Liver (tissue), 8 donors: ENCODE measurements at regions not wholly inside any gene's neighbourhood (a gene's known extent, or its start where the extent isn't known, plus 50 kb on each side); places are given as distances from the start of the nearest gene placed in this dataset.

Source experiments
- DNase-seq: peaks from one replicate; pipeline ENCODE4 v3.0.0-alpha.2; 2017; ENCODE audit warnings: low spot score
- H3K27ac ChIP-seq, 2 donors: one replicate each; pipeline ENCODE4 v1.7.0; 2013; ENCODE audit warnings: inconsistent platforms in 2 of 2, low read length in 2 of 2, control low read depth in 1 of 2, low read depth in 1 of 2, mild to moderate bottlenecking in 1 of 2
- H3K27me3 ChIP-seq, 4 donors: one replicate each; pipeline versions ENCODE4 v1.6.1 to v1.7.0; 2013; ENCODE audit warnings: low read length in 3 of 4, inconsistent platforms in 1 of 4, mild to moderate bottlenecking in 1 of 4, moderate library complexity in 1 of 4; ENCODE audit not compliant: control insufficient read depth in 4 of 4, insufficient read depth in 4 of 4
- H3K36me3 ChIP-seq, 4 donors: one replicate each; pipeline versions ENCODE4 v1.6.1 to v1.7.0; 2013; ENCODE audit warnings: low read length in 3 of 4, mild to moderate bottlenecking in 3 of 4, low read depth in 1 of 4, moderate library complexity in 1 of 4; ENCODE audit not compliant: control insufficient read depth in 4 of 4, insufficient read depth in 3 of 4
- H3K4me1 ChIP-seq, 4 donors: one replicate each; pipeline versions ENCODE4 v1.6.1 to v1.7.0; 2013; ENCODE audit warnings: low read length in 3 of 4, mild to moderate bottlenecking in 3 of 4, moderate library complexity in 1 of 4; ENCODE audit not compliant: control insufficient read depth in 4 of 4, insufficient read depth in 4 of 4
- H3K4me3 ChIP-seq, 3 donors: one replicate each; pipeline versions ENCODE4 v1.6.1 to v1.7.0; 2013; ENCODE audit warnings: low read length in 3 of 3, control low read depth in 1 of 3, low read depth in 1 of 3, mild to moderate bottlenecking in 1 of 3
- H3K9ac ChIP-seq, 2 donors: one replicate each; pipeline ENCODE4 v1.7.0; 2013; ENCODE audit warnings: low read length in 2 of 2, mild to moderate bottlenecking in 2 of 2, moderate library complexity in 2 of 2, control low read depth in 1 of 2, low read depth in 1 of 2
- H3K9me3 ChIP-seq, 4 donors: one replicate each; pipeline versions ENCODE4 v1.6.1 to v1.7.0; 2013; ENCODE audit warnings: low read length in 3 of 4; ENCODE audit not compliant: control insufficient read depth in 4 of 4
- CTCF ChIP-seq: fragments of 150-350 bp; IDR thresholded peaks from 2 replicates; pipeline ENCODE4 v1.5.1; 2017; ENCODE audit warnings: improper control_type of control experiment, low read depth, low read length; ENCODE audit not compliant: missing input control
- EGR1 ChIP-seq, 2 donors: IDR thresholded peaks; 2 replicates each; pipeline ENCODE4 v1.6.1; 2016 to 2018; ENCODE audit warnings: antibody characterized with exemption in 2 of 2, low read depth in 2 of 2
- FOXA1 ChIP-seq: IDR thresholded peaks from 2 replicates; pipeline ENCODE4 v1.6.1; 2016; ENCODE audit warnings: antibody characterized with exemption
- GABPA ChIP-seq, 2 donors: IDR thresholded peaks in 1 of 2; conservative IDR thresholded peaks in 1 of 2; 2 replicates each; pipeline ENCODE4 v1.6.1; 2016; ENCODE audit warnings: antibody characterized with exemption in 2 of 2, mild to moderate bottlenecking in 1 of 2, moderate library complexity in 1 of 2
- HNF4A ChIP-seq, 2 donors: conservative IDR thresholded peaks; 2 replicates each; pipeline ENCODE4 v1.6.1; 2016; ENCODE audit warnings: antibody characterized with exemption in 2 of 2, mild to moderate bottlenecking in 2 of 2
- HNF4G ChIP-seq: IDR thresholded peaks from 2 replicates; pipeline ENCODE4 v1.6.1; 2016; ENCODE audit warnings: antibody characterized with exemption
- JUND ChIP-seq, 2 donors: IDR thresholded peaks; 2 replicates each; pipeline ENCODE4 v1.6.1; 2016; ENCODE audit warnings: antibody characterized with exemption in 2 of 2
- NR2F2 ChIP-seq: IDR thresholded peaks from 2 replicates; pipeline ENCODE4 v1.6.1; 2016; ENCODE audit warnings: antibody characterized with exemption
- RAD21 ChIP-seq, 2 donors: IDR thresholded peaks; 2 replicates each; pipeline ENCODE4 v1.6.1; 2016; ENCODE audit warnings: antibody characterized with exemption in 2 of 2, mild to moderate bottlenecking in 2 of 2
- REST ChIP-seq: IDR thresholded peaks from 2 replicates; pipeline ENCODE4 v1.6.1; 2016; ENCODE audit warnings: antibody characterized with exemption, mild to moderate bottlenecking
- RXRA ChIP-seq, 2 donors: IDR thresholded peaks; 2 replicates each; pipeline ENCODE4 v1.6.1; 2017 to 2018; ENCODE audit warnings: antibody characterized with exemption in 2 of 2, mild to moderate bottlenecking in 1 of 2
- SP1 ChIP-seq: IDR thresholded peaks from 2 replicates; pipeline ENCODE4 v1.6.1; 2018; ENCODE audit warnings: antibody characterized with exemption, mild to moderate bottlenecking
- TAF1 ChIP-seq: conservative IDR thresholded peaks from 2 replicates; pipeline ENCODE4 v1.6.1; 2016; ENCODE audit warnings: antibody characterized with exemption, mild to moderate bottlenecking
- YY1 ChIP-seq: IDR thresholded peaks from 2 replicates; pipeline ENCODE4 v1.6.1; 2016; ENCODE audit warnings: antibody characterized with exemption, mild to moderate bottlenecking
- ZBTB33 ChIP-seq: IDR thresholded peaks from 2 replicates; pipeline ENCODE4 v1.6.1; 2016; ENCODE audit warnings: antibody characterized with exemption
- WGBS: extraction: QIAGEN DNeasy Blood & Tissue Kit; methylation state at CpG from one replicate; pipeline ENCODE4 v1.1.7; 2013; 5-methylcytosine and 5-hydroxymethylcytosine counted together
- TF ChIP-seq, protein P1 (sequence below): IDR thresholded peaks from 2 replicates; pipeline ENCODE4 v1.6.1; 2016; ENCODE audit warnings: antibody characterized with exemption
- donor health status: healthy.
- donor health status: healthy.
- donor health status: healthy.
- donor health status: healthy.
- donor health status: healthy.

DNA sequence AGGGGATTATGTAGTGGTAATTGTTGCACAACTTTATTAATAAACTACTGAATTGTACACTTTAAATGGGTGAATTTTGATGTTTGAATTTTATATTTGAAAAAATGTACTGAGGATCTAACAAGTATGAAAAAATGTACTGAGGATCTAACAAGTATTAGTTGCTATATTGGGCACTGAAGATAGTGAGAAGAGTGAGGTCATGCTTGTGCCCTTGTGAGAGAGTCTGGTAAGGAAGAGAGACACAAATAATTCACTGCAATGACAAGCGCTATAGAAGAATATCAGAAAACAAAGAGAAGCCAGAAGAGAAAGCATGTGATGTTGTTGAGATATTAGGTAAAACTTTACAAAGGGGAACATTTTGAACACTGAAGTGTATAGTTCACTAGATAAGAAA is 137.6 kb downstream of the DTWD1 start:
- 91% methylated on average over 1 of the region's 1 CpG for WGBS
- Histone ChIP-seq H3K27ac (no peak overlapping the region), H3K36me3 (no peaks in the 10 kb centered on the region), H3K4me1 (no peaks in the 10 kb centered on the region), H3K9ac (no peak overlapping the region), H3K9me3 (peaks cover 0 to 16% (median 3%) of the 10 kb centered on the region in 4 donors), H3K27me3 (peaks cover 0 to 3% (median 0%) of the 10 kb centered on the region in 4 donors), H3K4me3 (no peak overlapping the region)
- TF ChIP-seq FOXA1 (no peak), EGR1 (IDR thresholded peaks at IDR 0.05; ENCODE audit: low read depth in 2 of 2) (no peak)
- TF ChIP-seq, protein P1, sequence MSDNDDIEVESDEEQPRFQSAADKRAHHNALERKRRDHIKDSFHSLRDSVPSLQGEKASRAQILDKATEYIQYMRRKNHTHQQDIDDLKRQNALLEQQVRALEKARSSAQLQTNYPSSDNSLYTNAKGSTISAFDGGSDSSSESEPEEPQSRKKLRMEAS = no peak
- DNase-seq = no peak

- DNase-seq = no peak
- peaks cover 0 to 3% (median 0%) of the 10 kb centered on the region in 4 donors for H3K27me3 ChIP-seq
- TF ChIP-seq JUND (IDR thresholded peaks at IDR 0.05) (no peak), REST (no peak), EGR1 (IDR thresholded peaks at IDR 0.05; ENCODE audit: low read depth in 2 of 2) (no peak), TAF1 (no peak), HNF4G (no peak), NR2F2 (no peak)
- no peaks in the 10 kb centered on the region for H3K4me1 ChIP-seq
- H3K27ac ChIP-seq = no peak overlapping the region
- peaks cover 0 to 16% (median 3%) of the 10 kb centered on the region in 4 donors for H3K9me3 ChIP-seq
- H3K4me3 ChIP-seq = no peak overlapping the region
- no peak overlapping the region for H3K9ac ChIP-seq
- no peaks in the 10 kb centered on the region for H3K36me3 ChIP-seq
- WGBS = 67% methylated on average over 2 of the region's 2 CpGs
These were observed 138.0 kb downstream of the DTWD1 start for GRCh38 chr15:49758856-49759255.

DNA sequence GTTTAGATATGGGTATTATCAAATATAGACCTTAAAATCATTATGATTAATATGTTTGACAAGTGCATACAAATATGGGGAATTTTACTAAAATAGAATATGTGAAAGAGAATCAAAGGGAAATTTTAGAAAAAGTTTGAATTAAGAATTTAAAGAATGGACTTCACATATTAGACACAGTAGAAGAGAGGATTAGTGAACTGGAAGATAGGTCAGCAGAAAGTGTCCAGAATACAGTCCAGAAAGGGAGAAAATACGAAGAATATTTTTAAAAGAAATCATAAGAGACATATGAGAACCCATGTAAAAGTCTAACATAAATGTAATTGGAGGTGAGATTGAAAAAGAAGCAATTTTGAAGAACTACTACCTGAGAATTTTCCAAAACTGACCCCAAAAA is 139.9 kb downstream of the DTWD1 start:
- WGBS = 72% methylated on average over 1 of the region's 1 CpG
- no peak overlapping the region for H3K27ac ChIP-seq

GRCh38 chr15:49769225-49769624 is 148.4 kb downstream of the DTWD1 start:
- 31% methylated on average over 1 of the region's 1 CpG for WGBS
- no peaks in the 10 kb centered on the region for H3K4me1 ChIP-seq
- no peak overlapping the region for H3K4me3 ChIP-seq
- peaks cover 0 to 10% (median 2%) of the 10 kb centered on the region in 4 donors for H3K9me3 ChIP-seq
- DNase-seq = no peak
- no peaks in the 10 kb centered on the region for H3K36me3 ChIP-seq
- H3K27ac ChIP-seq = no peak overlapping the region
- H3K27me3 ChIP-seq = no peaks in the 10 kb centered on the region
- no peak overlapping the region for H3K9ac ChIP-seq
- TF ChIP-seq CTCF = no peak
- no peak for TF ChIP-seq NR2F2
- no peak for TF ChIP-seq YY1
- no peak for TF ChIP-seq FOXA1
- no peak for TF ChIP-seq SP1
- no peak for TF ChIP-seq HNF4A (conservative IDR thresholded peaks at IDR 0.05)
- TF ChIP-seq RXRA (IDR thresholded peaks at IDR 0.05) = no peak
- TF ChIP-seq ZBTB33 = no peak
- no peak for TF ChIP-seq TAF1
- TF ChIP-seq GABPA (IDR thresholded peaks at IDR 0.05 in 1 of 2, conservative IDR thresholded peaks at IDR 0.05 in 1 of 2) = no peak

More for the DNA sequence above, 139.9 kb downstream of the DTWD1 start:
- Histone ChIP-seq H3K9ac (no peak overlapping the region), H3K36me3 (no peaks in the 10 kb centered on the region), H3K9me3 (peaks cover 0 to 22% (median 4%) of the 10 kb centered on the region in 4 donors), H3K27me3 (no peaks in the 10 kb centered on the region), H3K4me1 (no peaks in the 10 kb centered on the region), H3K4me3 (no peak overlapping the region)
- no peak for DNase-seq
- TF ChIP-seq RAD21 (IDR thresholded peaks at IDR 0.05) (no peak), NR2F2 (no peak), SP1 (no peak)
